Mucosa of descending colon (tissue), 3 donors: ENCODE measurements at regions not wholly inside any gene's neighbourhood (a gene's known extent, or its start where the extent isn't known, plus 50 kb on each side); places are given as distances from the start of the nearest gene placed in this dataset.
"Not testable (repeated sequence)": the region's sequence is repeated elsewhere in the genome, so short reads cannot be mapped to it uniquely, and the experiment has no call there.

Source experiments
- ATAC-seq: fragments of 200-7000 bp; cut with Tn5 transposase; one replicate; pipeline ENCODE4 v1.9.1; 2020; ENCODE audit warnings: mild to moderate bottlenecking, moderate library complexity
- DNase-seq, 3 donors: peaks; one replicate each; pipeline ENCODE4 v3.0.0-alpha.2; 2020
- H3K36me3 ChIP-seq: fragments of 200-600 bp; one replicate; pipeline ENCODE4 v1.8.0; 2021; ENCODE audit warnings: low read depth, mild to moderate bottlenecking
- H3K4me1 ChIP-seq: fragments of 200-600 bp; one replicate; pipeline ENCODE4 v1.8.0; 2021; ENCODE audit warnings: low read depth, mild to moderate bottlenecking
- H3K4me3 ChIP-seq: fragments of 200-600 bp; one replicate; pipeline ENCODE4 v1.8.0; 2021; ENCODE audit warnings: mild to moderate bottlenecking
- H3K9me3 ChIP-seq: fragments of 200-600 bp; one replicate; pipeline ENCODE4 v1.8.0; 2021; ENCODE audit warnings: mild to moderate bottlenecking
- CTCF ChIP-seq: fragments of 200-600 bp; IDR thresholded peaks from one replicate; pipeline ENCODE4 v1.8.0; 2022; ENCODE audit warnings: antibody characterized with exemption, mild to moderate bottlenecking
- intact Hi-C, 2 donors: fragments of 100-400 bp; cut with DNase I in 1 of 2; cut with micrococcal nuclease in 1 of 2; formaldehyde crosslinking; loops; one replicate each; pipeline versions ENCODE4 v1.11.0 to v1.11.1; 2022; cut with DNase I, micrococcal nuclease
- donor health status: DM: no; HTN: no; CAD: no; lungs with moderate emphysema.
- donor health status: DM: no; HTN: no; CAD: no.
- donor health status: DM: no; HTN: yes; CAD: no.

GRCh38 chr1:234853906-234854644 lies 244.1 kb upstream of the IRF2BP2 start:
- Histone ChIP-seq H3K4me3 (no peak overlapping the region), H3K9me3 (no peaks in the 10 kb centered on the region), H3K36me3 (no peaks in the 10 kb centered on the region), H3K4me1 (peaks cover 11% of the 10 kb centered on the region)
- DNase-seq: no peak
- ATAC-seq: no peak
- TF ChIP-seq CTCF: no peak
- intact Hi-C loops: no loop called here

- no peak for ATAC-seq
- no peak for TF ChIP-seq CTCF
These were observed 242.7 kb upstream of the IRF2BP2 start for GRCh38 chr1:234852659-234853058.

GRCh38 chr1:234851450-234852438 lies 241.8 kb upstream of the IRF2BP2 start:
- TF ChIP-seq CTCF: no peak
- DNase-seq (no peak), ATAC-seq (peak; percentile 58)
- peaks cover 11% of the 10 kb centered on the region for H3K4me1 ChIP-seq
- no peaks in the 10 kb centered on the region for H3K36me3 ChIP-seq
- no peak overlapping the region for H3K4me3 ChIP-seq
- H3K9me3 ChIP-seq: no peaks in the 10 kb centered on the region
- intact Hi-C loops: no loop called here

More at GRCh38 chr1:234852659-234853058, 242.7 kb upstream of the IRF2BP2 start:
- peaks cover 11% of the 10 kb centered on the region for H3K4me1 ChIP-seq
- H3K4me3 ChIP-seq: no peak overlapping the region
- H3K36me3 ChIP-seq: no peaks in the 10 kb centered on the region
- intact Hi-C loops: no loop called here
- no peaks in the 10 kb centered on the region for H3K9me3 ChIP-seq
- no peak for DNase-seq

GRCh38 chr1:234849832-234850231 lies 239.9 kb upstream of the IRF2BP2 start:
- peak; percentile 83 for ATAC-seq
- no peak for TF ChIP-seq CTCF
- Histone ChIP-seq H3K4me3 (no peak overlapping the region), H3K4me1 (peaks cover 15% of the 10 kb centered on the region), H3K9me3 (no peaks in the 10 kb centered on the region), H3K36me3 (no peaks in the 10 kb centered on the region)
- peak in 1 of 3 donors; percentile 54 for DNase-seq
- intact Hi-C loops: no loop called here

- no peak overlapping the region for H3K4me3 ChIP-seq
- no peak for TF ChIP-seq CTCF
- H3K4me1 ChIP-seq: peaks cover 22% of the 10 kb centered on the region
- no peaks in the 10 kb centered on the region for H3K36me3 ChIP-seq
- H3K9me3 ChIP-seq: no peaks in the 10 kb centered on the region
- intact Hi-C loops: no loop called here
- ATAC-seq (peak; percentile 20), DNase-seq (no peak)
These were observed 239.1 kb upstream of the IRF2BP2 start for GRCh38 chr1:234848972-234849649.

- H3K36me3 ChIP-seq, H3K9me3 ChIP-seq, intact Hi-C loops, H3K4me3 ChIP-seq, ATAC-seq, DNase-seq: not testable (repeated sequence)
- H3K4me1 ChIP-seq: peaks cover 23% of the 10 kb centered on the region
These were observed 236.8 kb upstream of the IRF2BP2 start for GRCh38 chr1:234846813-234847212.
